ENCODE measurements at regions not wholly inside any gene's neighbourhood (a gene's known extent, or its start where the extent isn't known, plus 50 kb on each side); places are given as distances from the start of the nearest gene placed in this dataset.
A peak's percentile ranks its signal among the peaks of the same experiment; 100 is the strongest.

DNA sequence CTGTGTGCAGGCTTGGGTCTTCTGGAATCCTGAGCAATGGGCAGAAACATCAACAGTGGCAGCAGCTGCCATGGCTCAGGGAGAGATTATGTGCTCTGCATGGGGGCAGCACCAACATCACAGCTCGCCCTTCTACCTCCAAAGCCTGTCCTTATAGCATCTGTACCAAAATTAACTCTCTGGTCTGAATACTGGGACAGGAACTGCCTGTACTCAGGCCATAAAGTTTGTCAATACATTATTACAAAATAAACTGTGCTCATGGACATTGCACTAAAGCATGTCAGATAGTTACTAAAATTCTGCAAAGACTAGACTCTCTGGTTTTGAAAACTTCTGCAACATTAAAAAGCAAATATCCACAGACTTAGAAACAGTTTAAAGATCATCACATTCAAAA lies 91.6 kb downstream of the ZC3H11B start:
- DNase-seq, result no peak

DNA sequence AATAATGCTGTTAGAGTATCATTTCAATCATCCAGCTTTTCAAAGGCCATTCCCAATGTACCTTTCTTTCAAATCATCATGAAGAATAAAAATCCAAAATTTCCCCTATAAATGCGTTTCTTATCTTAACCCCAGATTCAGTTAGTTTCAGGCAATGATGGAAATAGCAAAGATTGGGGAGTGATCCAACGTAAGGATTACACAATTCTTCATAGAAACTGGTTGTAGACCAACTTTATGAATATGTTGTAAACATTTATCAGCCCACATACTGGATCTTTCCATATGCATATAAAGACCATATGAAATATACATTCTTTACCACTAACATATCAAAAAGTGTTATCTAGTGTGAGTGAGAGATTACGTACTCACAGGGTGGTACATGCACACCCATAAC lies 92.7 kb downstream of the ZC3H11B start:
- DNase-seq, result no peak

DNA sequence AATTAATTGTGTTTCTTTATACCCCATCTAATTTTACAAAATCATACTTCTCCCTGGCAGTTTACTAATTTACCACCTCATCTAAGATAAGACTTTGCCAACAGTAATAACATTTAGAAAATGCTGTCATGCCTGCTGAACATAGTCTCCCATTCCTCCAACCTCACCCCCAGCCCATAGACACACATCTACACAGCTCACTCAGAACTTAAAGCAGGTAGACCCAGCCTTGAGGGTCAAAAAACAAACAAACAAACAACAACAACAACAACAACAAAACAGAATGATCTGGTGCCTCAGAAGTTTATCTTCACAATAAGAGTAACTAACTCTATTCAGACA lies 94.0 kb downstream of the ZC3H11B start:
- DNase-seq, result no peak

DNA sequence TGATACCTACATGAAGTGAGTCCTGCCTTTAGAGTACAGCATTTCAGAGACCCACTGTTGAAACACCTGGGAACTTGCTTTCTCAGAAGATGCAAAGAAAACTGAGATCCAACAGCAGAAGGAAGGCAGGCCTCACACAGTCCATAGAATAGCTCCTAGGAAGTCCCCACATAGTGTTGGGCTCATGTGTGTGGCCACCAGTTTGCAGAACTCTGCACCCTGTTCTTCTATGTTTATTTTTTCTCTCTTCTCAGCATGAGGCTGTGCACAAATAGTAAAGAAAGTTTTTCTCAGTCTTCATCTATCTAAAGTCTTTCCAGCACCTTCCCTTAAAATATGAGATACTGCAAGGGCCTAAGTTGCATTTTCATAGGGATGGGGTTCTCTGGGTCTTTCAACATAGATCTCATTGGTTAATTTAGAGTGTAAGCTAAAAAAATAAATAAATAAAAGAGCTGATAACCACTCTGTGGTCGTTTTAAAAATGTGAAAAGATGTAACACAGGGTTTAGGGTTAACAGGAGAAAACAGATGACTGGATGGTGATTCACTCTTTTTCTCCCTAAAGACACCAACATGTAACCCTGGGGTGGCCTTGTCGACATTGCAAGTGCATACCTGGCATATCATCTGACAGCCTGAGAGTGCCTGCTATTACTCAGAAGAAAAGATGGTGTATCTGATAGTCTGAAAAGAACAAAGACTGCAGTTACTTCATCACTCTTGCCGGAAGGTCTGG lies 94.6 kb downstream of the ZC3H11B start:
- DNase-seq, result peak; percentile 30

DNA sequence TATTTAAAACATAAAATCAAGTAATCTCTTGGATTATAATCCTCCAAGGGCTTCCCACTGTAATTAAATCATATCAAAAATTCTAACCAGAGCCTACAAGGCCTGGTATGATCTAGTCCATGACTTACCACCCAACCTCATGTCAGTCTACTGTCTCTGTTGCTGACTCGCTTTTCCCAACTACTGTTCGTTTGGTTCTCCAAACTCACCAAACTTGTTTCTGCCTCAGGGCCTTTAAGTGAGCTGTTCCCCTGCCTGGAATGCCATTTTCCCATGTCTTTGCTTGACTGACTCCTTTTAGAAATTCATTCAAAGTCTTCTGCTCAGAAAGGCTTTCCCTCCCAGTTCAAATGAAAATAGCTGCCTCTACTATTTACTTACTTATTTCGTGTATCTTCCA lies 95.9 kb downstream of the ZC3H11B start:
- DNase-seq, result no peak

DNA sequence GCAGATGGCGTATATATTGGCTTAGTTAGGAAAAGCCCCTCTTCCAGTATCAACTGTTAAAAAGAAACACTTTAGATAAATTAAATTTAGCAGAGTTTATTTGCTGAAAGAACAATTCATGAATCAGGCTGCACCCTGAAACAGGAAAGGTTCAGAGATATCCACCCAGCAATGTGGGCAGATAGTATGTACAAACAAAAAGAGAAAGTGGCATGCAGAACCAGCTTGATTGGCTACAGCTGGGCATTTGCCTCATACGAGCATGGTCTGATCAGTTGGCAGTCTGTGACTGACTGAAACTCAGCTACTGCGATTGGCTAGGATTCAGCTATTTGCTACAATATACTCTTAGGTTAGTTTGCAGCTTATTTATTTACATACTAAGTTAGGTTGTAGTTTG lies 98.2 kb downstream of the ZC3H11B start:
- no peak for DNase-seq

DNA sequence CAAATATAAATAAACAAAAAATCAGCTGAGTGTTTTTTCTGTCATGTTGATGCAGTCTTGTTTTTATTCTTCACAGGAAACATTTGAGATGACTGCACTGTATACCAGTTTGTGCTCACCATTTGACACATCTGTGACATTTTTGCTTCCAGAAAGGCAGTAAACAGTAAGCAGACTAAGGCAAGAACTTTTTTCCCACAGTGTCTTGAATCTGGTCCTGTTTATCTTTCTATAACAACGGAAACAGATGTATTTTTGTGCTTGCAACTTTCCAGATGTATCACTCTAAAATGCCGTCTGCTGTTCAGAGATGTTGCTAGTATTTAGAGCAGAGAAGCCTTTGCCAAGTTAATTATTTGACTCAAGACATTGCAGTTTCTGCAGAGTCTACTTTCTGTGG lies 105.5 kb downstream of the ZC3H11B start:
- DNase-seq, result peak; percentile 16

DNA sequence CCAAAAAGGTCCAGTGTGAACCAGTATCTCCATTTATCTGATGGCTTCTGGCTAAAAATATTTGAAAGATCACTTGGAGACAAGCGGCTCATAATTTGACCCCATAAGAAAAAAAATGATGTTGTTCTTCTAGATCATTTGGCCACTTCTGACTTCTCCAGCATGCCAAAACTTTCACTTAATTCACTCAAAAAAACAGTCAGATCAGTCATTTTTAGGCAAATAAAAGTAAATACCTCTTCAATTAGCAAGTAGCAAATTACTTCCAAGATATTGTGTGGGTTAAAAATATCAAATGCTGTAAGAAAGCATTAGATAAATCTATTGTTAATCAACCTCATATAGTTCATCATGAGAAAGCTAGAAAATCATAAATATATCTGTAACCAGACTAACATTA lies 106.0 kb downstream of the ZC3H11B start:
- DNase-seq, result no peak

DNA sequence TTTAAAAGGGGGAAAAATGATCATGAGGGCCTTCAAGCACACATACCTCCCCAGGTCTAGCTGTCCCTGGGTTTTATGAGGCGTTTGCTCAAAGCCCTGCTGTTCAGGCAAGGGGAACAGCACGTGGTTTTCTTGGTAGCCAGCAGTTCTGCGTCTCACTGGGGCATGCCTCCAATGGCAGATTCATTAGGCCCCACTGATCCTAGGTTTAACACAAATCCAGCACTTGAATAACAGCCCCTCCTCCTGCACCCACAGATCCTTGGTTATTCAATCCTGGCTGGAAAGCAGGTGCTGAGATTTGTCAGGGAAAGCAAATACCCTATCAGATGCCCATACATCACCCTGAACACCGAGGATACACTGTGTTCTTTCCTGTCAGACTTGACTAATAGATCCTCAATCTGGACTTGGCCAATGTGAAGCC lies 106.4 kb downstream of the ZC3H11B start:
- no peak for DNase-seq

DNA sequence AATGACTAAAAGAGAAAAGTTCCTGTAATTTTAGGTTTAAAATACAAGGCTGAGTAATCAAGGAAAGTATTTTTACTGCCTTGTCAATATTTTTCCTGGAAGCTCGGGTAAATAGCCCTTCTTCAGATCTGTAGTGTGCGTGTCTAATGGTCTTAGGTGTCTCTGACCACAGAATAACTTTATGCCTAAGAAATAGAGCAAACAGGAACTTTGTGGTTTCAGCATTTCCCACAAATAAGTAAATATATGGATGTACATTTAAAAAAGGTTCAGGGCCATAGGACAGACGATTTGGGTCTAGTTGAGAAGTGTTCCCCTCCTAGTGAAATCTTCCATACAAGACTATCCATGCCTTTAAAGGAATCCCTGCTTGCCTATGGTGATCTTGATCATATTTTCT lies 107.0 kb downstream of the ZC3H11B start:
- DNase-seq, result no peak

DNA sequence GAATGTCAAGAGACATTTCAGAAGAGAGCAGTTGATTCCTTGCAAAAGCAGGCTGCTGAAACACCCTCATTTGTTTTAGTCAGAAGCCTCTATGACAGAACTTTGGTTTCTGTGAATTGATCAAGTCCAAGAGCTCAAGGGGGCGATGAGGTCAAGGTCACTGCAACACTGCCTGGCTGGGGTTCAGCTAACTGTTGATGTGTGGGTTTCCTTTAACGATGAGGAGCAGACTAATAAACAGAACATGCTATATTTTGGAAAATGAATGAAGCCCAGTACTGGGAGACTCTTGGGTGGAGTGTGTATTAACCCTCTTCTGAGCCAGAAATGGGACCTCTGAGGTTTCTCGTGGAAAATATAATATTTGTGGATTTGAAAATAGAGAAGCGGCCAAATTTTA lies 109.3 kb downstream of the ZC3H11B start:
- DNase-seq, result no peak

DNA sequence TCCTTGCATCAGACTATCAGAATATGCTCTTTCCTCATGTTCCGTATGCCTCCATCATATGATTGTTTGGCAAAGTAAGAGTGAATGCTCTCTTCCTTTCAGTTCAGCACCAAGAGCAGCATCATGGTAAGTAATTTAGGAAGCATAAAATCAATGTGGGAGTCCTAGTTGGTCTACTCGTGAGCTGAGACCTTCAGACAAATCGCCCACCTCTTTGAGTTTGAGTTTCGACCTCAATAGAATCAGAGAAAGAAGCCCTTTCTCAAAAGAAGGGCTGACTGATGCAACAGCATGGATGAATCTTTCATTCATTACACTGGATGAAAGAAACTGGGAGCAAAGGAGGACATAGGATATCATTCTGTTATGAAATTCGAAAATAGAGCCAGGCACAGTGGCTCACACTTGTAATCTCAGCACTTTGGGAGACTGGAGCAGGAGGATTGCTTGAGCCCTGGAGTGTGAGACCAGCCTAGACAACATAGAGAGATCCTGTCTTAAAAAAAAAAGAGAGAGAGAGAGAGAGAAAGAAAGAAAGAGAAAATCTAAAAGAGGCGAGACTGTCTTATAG lies 112.5 kb downstream of the ZC3H11B start:
- no peak for DNase-seq

DNA sequence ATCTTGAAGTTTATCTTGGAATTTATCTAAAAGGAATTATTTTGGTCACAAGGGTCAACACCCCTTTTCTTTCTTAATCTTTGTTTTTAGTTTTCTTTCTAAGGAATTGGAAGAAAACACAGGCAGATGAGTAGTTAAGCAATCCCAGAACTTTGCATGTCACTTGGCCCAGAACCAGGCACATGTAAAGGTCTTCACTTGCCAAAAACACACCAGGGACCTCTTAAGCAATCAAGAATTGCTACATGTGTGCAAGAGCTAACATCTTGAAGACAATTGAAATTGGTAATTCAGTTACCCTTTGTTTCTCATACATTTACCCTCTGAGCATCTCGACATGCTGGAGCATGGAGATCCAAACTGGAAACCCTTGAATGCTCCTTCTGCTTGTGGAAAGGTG lies 114.2 kb downstream of the ZC3H11B start:
- no peak for DNase-seq

DNA sequence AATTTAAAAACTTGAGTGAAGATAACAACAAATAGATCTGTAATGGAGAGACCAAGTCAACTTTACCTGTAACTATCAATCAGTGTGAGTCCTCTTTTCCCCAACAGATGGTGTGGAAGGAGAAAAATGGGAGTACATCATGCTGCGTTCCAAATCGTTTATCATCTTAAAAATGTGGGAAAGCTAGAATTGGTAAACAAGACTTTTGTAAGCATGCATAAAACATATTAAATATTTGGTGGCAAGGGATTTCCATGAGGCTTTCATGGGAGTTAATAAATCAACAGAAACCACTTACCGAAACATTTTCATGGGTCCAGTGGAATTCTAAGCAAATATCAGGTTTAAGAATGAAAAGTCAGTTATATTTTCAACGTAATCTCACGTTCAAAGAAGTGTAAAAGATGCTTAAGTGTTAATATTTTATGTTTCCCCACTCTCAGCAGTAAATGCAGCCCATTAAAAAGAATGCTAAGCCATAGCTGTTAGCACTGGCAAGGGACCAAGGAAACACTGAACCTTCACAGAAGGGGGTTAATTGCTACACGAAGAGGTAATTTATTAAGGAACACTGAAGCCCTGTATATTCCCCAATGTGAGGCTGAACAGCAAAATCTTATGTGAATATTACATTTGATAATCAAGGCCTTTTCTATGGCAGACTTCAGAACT lies 117.0 kb downstream of the ZC3H11B start:
- DNase-seq, result no peak

DNA sequence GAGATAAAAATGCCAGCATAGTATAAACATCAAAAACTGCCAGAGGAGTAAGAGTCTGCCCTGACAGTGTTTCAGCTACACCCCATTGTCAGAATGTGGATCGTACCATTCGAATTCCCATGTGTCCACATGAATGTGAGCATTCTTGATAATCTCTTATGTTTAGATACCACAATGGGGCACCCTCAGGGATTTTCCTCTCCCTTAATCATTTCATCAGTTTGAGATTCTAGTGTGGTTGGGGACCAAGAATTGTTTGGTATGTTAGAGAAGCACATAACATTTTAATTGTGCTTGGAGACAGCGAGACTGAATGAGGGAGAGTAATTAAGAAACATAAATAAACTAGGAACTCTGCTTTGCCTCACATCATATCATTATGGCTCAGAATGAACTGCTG lies 120.2 kb downstream of the ZC3H11B start:
- no peak for DNase-seq

DNA sequence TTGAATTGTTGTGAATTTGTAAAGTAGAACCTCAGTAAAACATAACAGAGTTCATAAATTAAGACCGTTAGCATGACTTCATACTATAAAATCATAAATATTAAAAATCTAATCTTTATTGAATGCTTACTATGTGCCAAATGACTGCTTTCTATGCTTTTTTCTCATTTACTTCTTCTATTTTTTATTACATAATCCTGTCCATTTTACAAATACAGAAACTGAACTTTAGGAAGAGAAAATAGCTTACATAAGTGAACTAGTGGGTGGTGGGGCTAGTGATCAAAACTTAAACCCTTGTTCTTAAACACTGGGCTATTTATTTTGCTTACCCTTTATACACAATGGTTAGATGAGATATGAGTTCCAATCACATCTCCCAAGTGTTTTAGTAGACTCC lies 122.3 kb downstream of the ZC3H11B start:
- DNase-seq, result no peak

DNA sequence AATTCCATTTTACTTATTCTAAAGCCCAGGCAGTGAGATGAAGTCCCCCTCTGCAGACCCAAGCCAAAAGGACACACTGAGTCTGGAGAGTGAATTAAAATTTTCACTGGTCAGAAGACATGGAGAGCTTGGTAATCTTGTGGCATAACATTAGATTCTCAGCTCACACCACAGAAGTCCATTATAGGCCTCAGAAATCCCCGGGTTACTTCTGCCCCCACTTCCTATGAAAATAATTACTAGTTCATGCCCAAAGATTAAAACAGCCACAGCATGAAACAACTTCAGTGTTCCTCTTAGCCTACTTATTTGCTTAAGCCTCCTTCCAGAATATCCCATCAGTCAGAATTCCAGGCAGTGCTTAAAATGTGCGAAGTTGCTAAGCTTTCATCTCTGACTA lies 123.3 kb downstream of the ZC3H11B start:
- no peak for DNase-seq

DNA sequence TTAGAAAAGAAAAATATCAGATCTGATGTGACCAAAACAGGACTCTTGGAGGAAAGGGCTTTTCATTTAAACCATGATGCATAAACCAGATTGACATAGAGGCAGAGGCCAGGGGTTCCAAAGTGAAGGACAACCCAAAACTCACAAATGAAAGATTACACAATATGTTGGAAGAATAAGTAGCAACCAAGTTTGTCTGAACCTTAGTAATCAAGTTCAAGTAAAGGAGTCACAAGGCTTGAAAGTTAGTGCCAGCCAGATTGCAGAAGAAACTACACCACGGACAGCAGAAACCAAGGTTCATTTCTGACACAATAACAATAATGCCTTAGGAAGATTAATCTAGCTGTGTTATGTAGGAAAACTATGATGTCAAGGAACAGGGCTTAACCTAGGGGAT lies 124.6 kb downstream of the ZC3H11B start:
- no peak for DNase-seq

DNA sequence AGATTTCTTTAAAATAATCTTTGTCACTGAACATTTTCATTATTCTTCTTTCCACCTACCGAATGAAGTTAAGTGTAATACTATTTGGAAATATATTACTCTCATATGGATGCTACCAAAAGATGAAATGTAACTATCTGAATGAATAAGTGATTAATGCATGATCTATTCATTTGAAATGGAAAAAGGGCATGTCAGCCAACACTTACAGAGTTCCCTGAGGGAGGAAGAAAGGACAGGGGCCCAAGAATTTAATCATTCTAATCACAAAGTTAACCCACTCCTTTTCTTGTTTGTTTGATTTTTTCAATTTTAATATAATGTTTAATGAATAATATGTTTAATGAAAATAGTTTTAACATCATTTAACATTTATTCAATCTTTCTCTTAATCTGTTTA lies 129.4 kb downstream of the ZC3H11B start:
- no peak for DNase-seq

DNA sequence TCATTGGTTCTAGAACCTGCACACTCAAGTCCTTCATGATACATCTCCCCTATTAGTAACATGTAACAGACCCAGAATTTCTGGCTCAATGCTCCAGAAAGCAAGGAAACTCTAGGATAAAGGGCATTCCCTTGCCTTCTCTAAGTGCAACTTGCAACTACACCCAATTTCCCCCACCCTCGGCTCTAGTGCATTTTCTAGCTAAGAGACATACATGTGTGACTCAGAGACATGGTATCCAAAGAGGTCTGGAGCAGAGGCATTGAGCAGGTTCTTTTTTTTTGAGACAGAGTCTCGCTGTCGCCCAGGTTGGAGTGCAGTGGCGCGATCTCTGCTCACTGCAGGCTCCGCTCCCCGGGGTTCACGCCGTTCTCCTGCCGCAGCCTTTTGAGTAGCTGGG lies 132.9 kb downstream of the ZC3H11B start:
- no peak for DNase-seq

DNA sequence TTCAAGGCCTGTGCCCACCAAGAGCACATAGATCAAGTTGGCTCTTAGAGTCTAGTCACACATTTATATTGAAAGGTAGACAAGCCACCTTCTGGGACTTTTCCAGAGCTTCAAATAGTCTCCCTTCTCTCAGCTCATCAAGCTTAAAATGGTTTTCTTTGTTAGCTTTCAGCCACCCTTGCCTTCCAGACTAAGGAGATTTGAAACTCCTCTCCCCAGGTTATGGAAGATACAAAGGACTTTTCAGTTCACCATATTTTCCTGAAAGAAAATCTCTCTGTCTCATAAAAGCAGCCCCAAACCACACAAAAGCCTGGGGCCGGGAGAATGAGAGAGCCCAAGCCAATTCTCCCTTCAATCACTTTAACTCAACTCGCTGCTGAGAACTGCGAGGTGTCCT lies 134.1 kb downstream of the ZC3H11B start:
- DNase-seq, result no peak

DNA sequence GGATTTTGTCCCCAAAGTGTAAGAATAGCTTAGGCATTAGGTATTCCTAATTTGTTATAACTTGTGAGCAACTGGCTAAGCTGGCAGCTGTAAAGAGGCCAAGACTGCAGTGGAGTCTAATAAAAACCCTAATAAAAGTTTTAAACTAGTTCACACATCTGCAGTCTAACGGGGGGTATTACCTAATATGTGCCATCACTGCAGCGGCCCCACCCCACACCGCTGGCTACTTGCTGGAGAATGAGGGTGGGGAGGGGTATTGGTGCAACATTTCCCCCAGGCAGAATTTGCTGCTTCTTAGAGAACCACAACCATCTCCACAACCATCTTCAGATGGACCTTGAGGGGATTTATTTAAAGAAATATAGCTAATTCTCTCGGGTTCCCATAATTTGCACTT lies 135.0 kb downstream of the ZC3H11B start:
- DNase-seq, result no peak

DNA sequence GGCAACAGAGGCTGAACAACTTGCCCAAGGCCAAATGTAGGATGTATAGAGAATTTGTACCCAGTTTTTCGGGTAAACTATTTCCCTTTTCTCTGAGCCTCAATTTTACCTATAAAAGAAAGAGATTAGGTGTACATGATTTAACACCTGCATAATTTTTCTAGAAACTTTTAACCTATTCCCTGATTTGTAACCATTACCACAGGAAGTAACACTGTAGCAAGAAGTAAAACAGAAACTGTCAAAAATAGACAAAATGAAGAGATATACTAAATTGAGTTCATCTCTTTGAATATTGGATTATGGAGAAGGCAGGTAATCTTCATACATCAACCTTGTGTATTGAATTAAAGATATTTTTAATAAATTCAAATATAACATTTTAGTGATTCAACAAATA lies 136.2 kb downstream of the ZC3H11B start:
- no peak for DNase-seq

DNA sequence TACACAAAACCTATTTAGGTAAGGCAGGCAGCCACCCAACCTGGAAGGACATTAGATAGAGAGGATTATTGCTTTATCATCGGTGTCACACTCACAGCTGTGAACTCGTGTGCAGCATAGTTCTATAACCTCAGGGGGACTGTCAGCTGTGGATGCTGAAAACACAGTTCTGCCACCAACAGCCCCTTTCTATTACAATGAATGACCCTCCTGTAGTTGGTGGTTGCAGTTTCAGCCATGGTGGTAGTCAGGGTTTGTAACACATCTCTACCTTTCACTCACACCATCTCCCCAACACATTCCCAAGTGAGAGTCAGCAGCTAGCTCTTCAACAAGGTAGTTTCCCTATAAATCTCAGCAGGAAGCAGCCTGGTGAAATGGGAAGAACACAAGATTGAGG lies 136.8 kb downstream of the ZC3H11B start:
- no peak for DNase-seq

DNA sequence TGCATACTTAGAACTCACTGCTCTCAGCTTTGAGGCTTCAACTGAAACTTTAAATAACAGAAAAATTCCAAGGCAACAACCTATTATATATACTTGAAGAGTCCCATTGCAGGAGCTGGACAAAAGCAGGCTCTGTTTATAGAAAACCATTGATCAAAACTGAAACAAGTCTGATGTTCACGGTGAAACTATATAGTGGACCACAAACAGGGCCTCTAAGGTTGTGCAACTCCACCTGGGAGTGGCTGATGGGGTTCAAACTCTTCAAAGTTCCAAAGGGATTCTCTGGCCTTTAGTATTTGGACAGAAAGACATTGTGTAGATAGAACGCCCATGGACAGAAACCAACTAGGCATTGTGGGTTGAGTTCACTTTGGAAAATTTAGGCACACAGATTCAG lies 140.3 kb downstream of the ZC3H11B start:
- no peak for DNase-seq
